ENCODE measurements at regions not wholly inside any gene's neighbourhood (a gene's known extent, or its start where the extent isn't known, plus 50 kb on each side); places are given as distances from the start of the nearest gene placed in this dataset.

DNA sequence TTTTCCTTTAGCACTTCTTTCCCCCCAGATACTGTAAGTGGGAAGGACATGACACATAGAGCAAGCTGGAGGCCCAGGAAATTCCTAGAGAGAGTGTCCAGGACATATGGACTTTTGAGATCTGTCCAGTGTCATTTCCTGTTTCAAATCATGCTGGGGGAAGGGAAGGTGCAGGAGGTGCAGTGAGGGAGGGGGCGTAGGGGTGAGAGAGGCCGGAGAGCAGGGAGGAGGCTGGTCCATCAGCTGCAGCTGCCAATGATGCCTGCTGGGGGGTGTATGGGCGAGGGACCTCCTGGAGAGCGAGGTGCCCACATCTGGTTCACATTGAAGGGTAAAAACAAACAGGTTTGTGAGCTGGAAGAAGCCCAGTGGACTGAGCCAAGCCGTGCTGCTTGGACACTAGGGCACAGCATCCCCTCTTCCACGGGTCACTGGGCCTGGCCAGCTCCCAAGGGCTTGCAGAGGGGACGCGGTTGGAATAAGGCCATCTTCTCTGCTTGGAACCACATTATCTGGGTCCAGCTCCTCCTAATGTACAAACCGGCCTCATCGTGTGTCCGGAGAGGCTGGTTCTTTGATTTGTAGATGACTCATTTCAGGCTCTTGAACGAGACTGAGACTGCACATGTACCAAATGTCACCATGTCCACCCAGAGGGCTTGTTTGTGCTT lies 70.4 kb upstream of the SMURF2 start:
- TF ChIP-seq, protein P1, sequence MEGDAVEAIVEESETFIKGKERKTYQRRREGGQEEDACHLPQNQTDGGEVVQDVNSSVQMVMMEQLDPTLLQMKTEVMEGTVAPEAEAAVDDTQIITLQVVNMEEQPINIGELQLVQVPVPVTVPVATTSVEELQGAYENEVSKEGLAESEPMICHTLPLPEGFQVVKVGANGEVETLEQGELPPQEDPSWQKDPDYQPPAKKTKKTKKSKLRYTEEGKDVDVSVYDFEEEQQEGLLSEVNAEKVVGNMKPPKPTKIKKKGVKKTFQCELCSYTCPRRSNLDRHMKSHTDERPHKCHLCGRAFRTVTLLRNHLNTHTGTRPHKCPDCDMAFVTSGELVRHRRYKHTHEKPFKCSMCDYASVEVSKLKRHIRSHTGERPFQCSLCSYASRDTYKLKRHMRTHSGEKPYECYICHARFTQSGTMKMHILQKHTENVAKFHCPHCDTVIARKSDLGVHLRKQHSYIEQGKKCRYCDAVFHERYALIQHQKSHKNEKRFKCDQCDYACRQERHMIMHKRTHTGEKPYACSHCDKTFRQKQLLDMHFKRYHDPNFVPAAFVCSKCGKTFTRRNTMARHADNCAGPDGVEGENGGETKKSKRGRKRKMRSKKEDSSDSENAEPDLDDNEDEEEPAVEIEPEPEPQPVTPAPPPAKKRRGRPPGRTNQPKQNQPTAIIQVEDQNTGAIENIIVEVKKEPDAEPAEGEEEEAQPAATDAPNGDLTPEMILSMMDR (IDR thresholded peaks at IDR 0.05) = no peak
- TF ChIP-seq POLR2A (IDR thresholded peaks at IDR 0.05) = no peak

Data from thyroid gland (tissue), 4 donors.